ENCODE measurements at regions not wholly inside any gene's neighbourhood (a gene's known extent, or its start where the extent isn't known, plus 50 kb on each side); places are given as distances from the start of the nearest gene placed in this dataset.

GRCh38 chr6:159469443-159469842 is 223.6 kb downstream of the SOD2 start:
- intact Hi-C loops (cut with DNase I; ENCODE audit: low total_unique reads), result no loop called here
- Histone ChIP-seq H3K4me1 (no peaks in the 10 kb centered on the region), H3K9me3 (no peaks in the 10 kb centered on the region), H3K27me3 (no peaks in the 10 kb centered on the region), H3K4me3 (no peak overlapping the region), H3K27ac (no peak overlapping the region), H3K36me3 (no peaks in the 10 kb centered on the region)
- no peak for TF ChIP-seq CTCF (IDR thresholded peaks at IDR 0.05)
- DNase-seq, result no peak

GRCh38 chr6:159468994-159469393 is 224.0 kb downstream of the SOD2 start:
- Histone ChIP-seq H3K4me1 (no peaks in the 10 kb centered on the region), H3K27ac (no peak overlapping the region), H3K27me3 (no peaks in the 10 kb centered on the region), H3K4me3 (no peak overlapping the region), H3K36me3 (no peaks in the 10 kb centered on the region), H3K9me3 (no peaks in the 10 kb centered on the region)
- TF ChIP-seq CTCF (IDR thresholded peaks at IDR 0.05), result no peak
- no peak for DNase-seq
- intact Hi-C loops (cut with DNase I; ENCODE audit: low total_unique reads), result no loop called here

GRCh38 chr6:159467473-159468041 is 225.5 kb downstream of the SOD2 start:
- Histone ChIP-seq H3K4me1 (no peaks in the 10 kb centered on the region), H3K36me3 (no peaks in the 10 kb centered on the region), H3K27me3 (no peaks in the 10 kb centered on the region), H3K9me3 (no peaks in the 10 kb centered on the region), H3K4me3 (no peak overlapping the region), H3K27ac (no peak overlapping the region)
- TF ChIP-seq CTCF (IDR thresholded peaks at IDR 0.05), result no peak
- intact Hi-C loops (cut with DNase I; ENCODE audit: low total_unique reads), result no loop called here
- DNase-seq, result no peak

GRCh38 chr6:159466926-159467325 is 226.1 kb downstream of the SOD2 start:
- H3K4me3 ChIP-seq, result no peak overlapping the region
- intact Hi-C loops (cut with DNase I; ENCODE audit: low total_unique reads), result no loop called here
- no peak overlapping the region for H3K27ac ChIP-seq
- no peak for DNase-seq
- no peak for TF ChIP-seq CTCF (IDR thresholded peaks at IDR 0.05)
- no peaks in the 10 kb centered on the region for H3K36me3 ChIP-seq
- no peaks in the 10 kb centered on the region for H3K27me3 ChIP-seq
- H3K9me3 ChIP-seq, result no peaks in the 10 kb centered on the region
- H3K4me1 ChIP-seq, result no peaks in the 10 kb centered on the region

GRCh38 chr6:159464816-159465215 is 228.2 kb downstream of the SOD2 start:
- Histone ChIP-seq H3K9me3 (no peaks in the 10 kb centered on the region), H3K4me3 (no peak overlapping the region), H3K4me1 (peaks cover 0 to 6% (median 0%) of the 10 kb centered on the region in 4 donors), H3K27me3 (no peaks in the 10 kb centered on the region), H3K27ac (no peak overlapping the region), H3K36me3 (no peaks in the 10 kb centered on the region)
- intact Hi-C loops (cut with DNase I; ENCODE audit: low total_unique reads), result loop anchor here (5.0 kb wide), 1 partner anchor 293 kb away; no protein-coding TSS in a partner anchor
- no peak for TF ChIP-seq CTCF (IDR thresholded peaks at IDR 0.05)
- no peak for DNase-seq
